ENCODE measurements at regions not wholly inside any gene's neighbourhood (a gene's known extent, or its start where the extent isn't known, plus 50 kb on each side); places are given as distances from the start of the nearest gene placed in this dataset.
"Not testable (repeated sequence)": the region's sequence is repeated elsewhere in the genome, so short reads cannot be mapped to it uniquely, and the experiment has no call there.

DNA sequence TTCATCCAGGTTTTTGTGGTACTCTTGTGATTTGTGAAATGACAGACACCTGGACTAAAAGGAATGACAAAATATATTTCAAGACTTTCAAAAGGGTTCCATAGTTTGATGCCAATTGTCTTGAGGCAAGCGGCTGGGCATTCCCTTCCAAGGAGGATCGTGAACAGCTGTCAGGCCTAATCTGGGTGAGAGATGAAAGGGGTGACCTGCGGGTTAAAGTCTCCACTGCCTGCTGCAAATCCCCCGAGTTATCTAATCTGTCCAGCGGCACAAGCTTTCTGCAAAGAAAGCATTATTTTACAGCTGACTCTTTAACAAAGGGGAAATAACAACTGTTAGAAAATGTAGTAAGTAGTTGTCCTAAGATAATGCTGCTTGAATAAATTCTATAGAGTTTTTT, 128.7 kb upstream of the MB21D2 start (continued):
- TF ChIP-seq, protein P1, sequence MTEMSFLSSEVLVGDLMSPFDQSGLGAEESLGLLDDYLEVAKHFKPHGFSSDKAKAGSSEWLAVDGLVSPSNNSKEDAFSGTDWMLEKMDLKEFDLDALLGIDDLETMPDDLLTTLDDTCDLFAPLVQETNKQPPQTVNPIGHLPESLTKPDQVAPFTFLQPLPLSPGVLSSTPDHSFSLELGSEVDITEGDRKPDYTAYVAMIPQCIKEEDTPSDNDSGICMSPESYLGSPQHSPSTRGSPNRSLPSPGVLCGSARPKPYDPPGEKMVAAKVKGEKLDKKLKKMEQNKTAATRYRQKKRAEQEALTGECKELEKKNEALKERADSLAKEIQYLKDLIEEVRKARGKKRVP (CRISPR knock-in tag; IDR thresholded peaks at IDR 0.05) = no peak
- TF ChIP-seq, protein P2, sequence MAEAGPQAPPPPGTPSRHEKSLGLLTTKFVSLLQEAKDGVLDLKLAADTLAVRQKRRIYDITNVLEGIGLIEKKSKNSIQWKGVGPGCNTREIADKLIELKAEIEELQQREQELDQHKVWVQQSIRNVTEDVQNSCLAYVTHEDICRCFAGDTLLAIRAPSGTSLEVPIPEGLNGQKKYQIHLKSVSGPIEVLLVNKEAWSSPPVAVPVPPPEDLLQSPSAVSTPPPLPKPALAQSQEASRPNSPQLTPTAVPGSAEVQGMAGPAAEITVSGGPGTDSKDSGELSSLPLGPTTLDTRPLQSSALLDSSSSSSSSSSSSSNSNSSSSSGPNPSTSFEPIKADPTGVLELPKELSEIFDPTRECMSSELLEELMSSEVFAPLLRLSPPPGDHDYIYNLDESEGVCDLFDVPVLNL (CRISPR knock-in tag; IDR thresholded peaks at IDR 0.05; ENCODE audit: low read depth) = no peak
- TF ChIP-seq BRD9 (IDR thresholded peaks at IDR 0.05; ENCODE audit: low read depth, partially characterized antibody) (no peak), MEF2D (tag; conservative IDR thresholded peaks at IDR 0.05; ENCODE audit: low read depth) (no peak), PHF8 (IDR thresholded peaks at IDR 0.05; ENCODE audit: borderline replicate concordance, low read length) (no peak), IRF2 (CRISPR knock-in tag; IDR thresholded peaks at IDR 0.05) (no peak)
- TF ChIP-seq, protein P3, sequence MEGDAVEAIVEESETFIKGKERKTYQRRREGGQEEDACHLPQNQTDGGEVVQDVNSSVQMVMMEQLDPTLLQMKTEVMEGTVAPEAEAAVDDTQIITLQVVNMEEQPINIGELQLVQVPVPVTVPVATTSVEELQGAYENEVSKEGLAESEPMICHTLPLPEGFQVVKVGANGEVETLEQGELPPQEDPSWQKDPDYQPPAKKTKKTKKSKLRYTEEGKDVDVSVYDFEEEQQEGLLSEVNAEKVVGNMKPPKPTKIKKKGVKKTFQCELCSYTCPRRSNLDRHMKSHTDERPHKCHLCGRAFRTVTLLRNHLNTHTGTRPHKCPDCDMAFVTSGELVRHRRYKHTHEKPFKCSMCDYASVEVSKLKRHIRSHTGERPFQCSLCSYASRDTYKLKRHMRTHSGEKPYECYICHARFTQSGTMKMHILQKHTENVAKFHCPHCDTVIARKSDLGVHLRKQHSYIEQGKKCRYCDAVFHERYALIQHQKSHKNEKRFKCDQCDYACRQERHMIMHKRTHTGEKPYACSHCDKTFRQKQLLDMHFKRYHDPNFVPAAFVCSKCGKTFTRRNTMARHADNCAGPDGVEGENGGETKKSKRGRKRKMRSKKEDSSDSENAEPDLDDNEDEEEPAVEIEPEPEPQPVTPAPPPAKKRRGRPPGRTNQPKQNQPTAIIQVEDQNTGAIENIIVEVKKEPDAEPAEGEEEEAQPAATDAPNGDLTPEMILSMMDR (IDR thresholded peaks at IDR 0.05 in 2 of 3, conservative IDR thresholded peaks at IDR 0.05 in 1 of 3; ENCODE audit: insufficient read depth in 2 of 3, low read depth in 1 of 3, low read length in 3 of 3) = no peak
- TF ChIP-seq, protein P4, sequence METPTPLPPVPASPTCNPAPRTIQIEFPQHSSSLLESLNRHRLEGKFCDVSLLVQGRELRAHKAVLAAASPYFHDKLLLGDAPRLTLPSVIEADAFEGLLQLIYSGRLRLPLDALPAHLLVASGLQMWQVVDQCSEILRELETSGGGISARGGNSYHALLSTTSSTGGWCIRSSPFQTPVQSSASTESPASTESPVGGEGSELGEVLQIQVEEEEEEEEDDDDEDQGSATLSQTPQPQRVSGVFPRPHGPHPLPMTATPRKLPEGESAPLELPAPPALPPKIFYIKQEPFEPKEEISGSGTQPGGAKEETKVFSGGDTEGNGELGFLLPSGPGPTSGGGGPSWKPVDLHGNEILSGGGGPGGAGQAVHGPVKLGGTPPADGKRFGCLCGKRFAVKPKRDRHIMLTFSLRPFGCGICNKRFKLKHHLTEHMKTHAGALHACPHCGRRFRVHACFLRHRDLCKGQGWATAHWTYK (CRISPR knock-in tag; IDR thresholded peaks at IDR 0.05) = no peak

DNA sequence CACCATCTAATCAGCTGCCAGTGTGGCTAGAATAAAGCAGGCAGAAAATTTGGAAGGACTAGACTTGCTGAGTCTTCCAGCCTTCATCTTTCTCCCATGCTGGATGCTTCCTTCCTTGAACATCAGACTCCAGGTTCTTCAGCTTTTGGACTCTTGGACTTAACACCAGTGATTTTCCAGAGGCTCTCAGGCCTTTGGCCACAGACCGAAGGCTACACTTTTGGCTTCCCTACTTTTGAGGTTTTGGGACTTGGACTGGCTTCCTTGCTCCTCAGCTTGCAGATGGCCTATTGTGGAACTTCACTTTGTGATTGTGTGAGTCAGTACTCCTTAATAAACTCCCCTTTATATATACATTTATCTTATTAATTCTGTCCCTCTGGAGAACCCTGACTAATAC, 129.8 kb upstream of the MB21D2 start:
- intact Hi-C loops (cut with micrococcal nuclease) = loop anchor here (10.0 kb wide), 1 partner anchor 583 kb away; no protein-coding TSS in a partner anchor
- H3K79me2 ChIP-seq (ENCODE audit: control insufficient read depth, insufficient read depth, low read length); H3K9me3 ChIP-seq (replicated peaks; ENCODE audit: control insufficient read depth, insufficient read depth, low read depth, low read length); H3K4me3 ChIP-seq; DNase-seq (ENCODE audit: extremely low read depth in 1 of 4, low spot score in 3 of 4); H3K4me2 ChIP-seq (ENCODE audit: insufficient read depth, low read length); H3K27ac ChIP-seq (ENCODE audit: extremely low read depth, low read depth, low read length); H3K27me3 ChIP-seq (ENCODE audit: control insufficient read depth in 2 of 2, insufficient read depth in 2 of 2, low read length in 2 of 2); H2AFZ ChIP-seq (ENCODE audit: low read depth, low read length); H3K9ac ChIP-seq (ENCODE audit: insufficient read depth in 1 of 2, low read depth in 2 of 2, low read length in 2 of 2); H3K36me3 ChIP-seq (ENCODE audit: control insufficient read depth, insufficient read depth, low read length); H4K20me1 ChIP-seq (replicated peaks; ENCODE audit: control insufficient read depth, insufficient read depth, low read length); H3K4me1 ChIP-seq (replicated peaks in 1 of 2; ENCODE audit: control insufficient read depth in 2 of 2, insufficient read depth in 2 of 2, low read length in 2 of 2); CTCF ChIA-PET (ENCODE audit: low intra/inter-chr PET ratio); POLR2A ChIA-PET; BruUV-seq (replicated peaks); FAIRE-seq; H3K9me1 ChIP-seq (ENCODE audit: control insufficient read depth, insufficient read depth, low read length); ATAC-seq: not testable (repeated sequence)
- WGBS (ENCODE audit: insufficient coverage, low coverage, missing lambda C conversion rate) = 6% methylated on average over 1 of the region's 1 CpG
- in situ Hi-C loops (cut with MboI) = loop anchor here (10.0 kb wide), 1 partner anchor 223 kb away; no protein-coding TSS in a partner anchor
